PC-9 (cell line): ENCODE measurements at regions not wholly inside any gene's neighbourhood (a gene's known extent, or its start where the extent isn't known, plus 50 kb on each side); places are given as distances from the start of the nearest gene placed in this dataset.

Source experiments
- BruUV-seq: library from RNA; stranded (reverse); fragments of 400-500 nt; replicated peaks from 2 replicates; lab custom pipeline; 2021; lab: Mats Ljungman, UMichigan
- CTCF ChIA-PET: fragments of 300-600 bp; sonication (Branson Sonifier 250); formaldehyde crosslinking; loops from one replicate; lab custom pipeline; 2022; ENCODE audit warnings: antibody characterized with exemption; lab: Charles Lee
- POLR2A ChIA-PET: fragments of 300-600 bp; sonication (Branson Sonifier 250); formaldehyde crosslinking; loops from one replicate; lab custom pipeline; 2022; ENCODE audit warnings: antibody characterized with exemption; ENCODE audit not compliant: unreplicated experiment; lab: Charles Lee
- DNase-seq, 2 experiments: peaks; one replicate each; pipeline versions ENCODE4 v3.0.0 to v3.0.0-alpha.2; 2015 to 2022; ENCODE audit warnings: mixed read lengths in 1 of 2
- H2AFZ ChIP-seq: fragments of 200-600 bp; sonication (generic); 2 replicates; pipeline ENCODE4 v1.8.1; 2017; ENCODE audit warnings: antibody characterized with exemption
- H3F3A ChIP-seq: fragments of 200-600 bp; sonication (generic); 2 replicates; pipeline ENCODE4 v1.8.1; 2017; ENCODE audit warnings: antibody characterized with exemption, mild to moderate bottlenecking, low read depth; ENCODE audit not compliant: insufficient read depth
- H3K27ac ChIP-seq: fragments of 200-600 bp; sonication (generic); 2 replicates; pipeline ENCODE4 v1.6.1; 2016; ENCODE audit warnings: mixed run types
- H3K27me3 ChIP-seq: fragments of 200-600 bp; sonication (generic); 2 replicates; pipeline ENCODE4 v1.6.1; 2016; ENCODE audit warnings: low read depth, mixed run types; ENCODE audit not compliant: insufficient read depth
- H3K36me3 ChIP-seq: fragments of 200-600 bp; sonication (generic); 2 replicates; pipeline ENCODE4 v1.6.1; 2016; ENCODE audit warnings: low read depth, mixed run types
- H3K4me1 ChIP-seq: fragments of 200-600 bp; sonication (generic); replicated peaks from 2 replicates; pipeline ENCODE4 v1.6.1; 2016; ENCODE audit warnings: mixed run types; ENCODE audit not compliant: insufficient read depth
- H3K4me2 ChIP-seq: fragments of 200-600 bp; sonication (generic); 2 replicates; pipeline ENCODE4 v1.6.1; 2017; ENCODE audit warnings: mixed run types
- H3K4me3 ChIP-seq: fragments of 200-600 bp; sonication (generic); 2 replicates; pipeline ENCODE4 v1.6.1; 2016; ENCODE audit warnings: mixed run types
- H3K79me2 ChIP-seq: fragments of 200-600 bp; sonication (generic); 2 replicates; pipeline ENCODE4 v1.6.1; 2017; ENCODE audit warnings: low read depth, mixed run types
- H3K9me2 ChIP-seq: fragments of 200-600 bp; sonication (generic); 2 replicates; pipeline ENCODE4 v1.8.1; 2017; ENCODE audit warnings: mild to moderate bottlenecking; ENCODE audit not compliant: insufficient read depth
- H3K9me3 ChIP-seq: fragments of 200-600 bp; sonication (generic); 2 replicates; pipeline ENCODE4 v1.8.1; 2016; ENCODE audit warnings: low read depth; ENCODE audit not compliant: insufficient read depth
- H4K20me1 ChIP-seq: fragments of 200-600 bp; sonication (generic); 2 replicates; pipeline ENCODE4 v1.8.1; 2017; ENCODE audit not compliant: insufficient read depth
- CTCF ChIP-seq: fragments of 200-600 bp; sonication (generic); conservative IDR thresholded peaks from 2 replicates; pipeline ENCODE4 v1.6.1; 2017; ENCODE audit warnings: mixed run types, antibody characterized with exemption, mild to moderate bottlenecking, moderate library complexity
- EZH2 ChIP-seq: fragments of 200-600 bp; sonication (generic); IDR thresholded peaks from 2 replicates; pipeline ENCODE4 v1.8.0; 2017; ENCODE audit warnings: antibody characterized with exemption, low read depth
- intact Hi-C: fragments of 100-400 bp; cut with micrococcal nuclease; formaldehyde crosslinking; loops from one replicate; pipeline ENCODE4 v1.10.0; 2022; ENCODE audit not compliant: unreplicated experiment

GRCh38 chr21:43352154-43352537 is 74.8 kb downstream of the SIK1 start:
- no TSS peak for BruUV-seq
- H3K27me3 ChIP-seq: no peaks in the 10 kb centered on the region
- no peaks in the 10 kb centered on the region for H3K4me1 ChIP-seq
- TF ChIP-seq EZH2: no peak
- no peak for TF ChIP-seq CTCF
- no peak overlapping the region for H3K4me3 ChIP-seq
- H3K36me3 ChIP-seq: no peaks in the 10 kb centered on the region
- DNase-seq: no peak
- no peak overlapping the region for H2AFZ ChIP-seq
- ChIA-PET CTCF (no interaction called here), POLR2A (no interaction called here)
- no peaks in the 10 kb centered on the region for H3K9me3 ChIP-seq
- no peaks in the 10 kb centered on the region for H4K20me1 ChIP-seq
- H3F3A ChIP-seq: no peaks in the 10 kb centered on the region
- H3K9me2 ChIP-seq: no peaks in the 10 kb centered on the region
- H3K27ac ChIP-seq: no peak overlapping the region
- H3K79me2 ChIP-seq: no peaks in the 10 kb centered on the region
- no peak overlapping the region for H3K4me2 ChIP-seq
- intact Hi-C loops: no loop called here

GRCh38 chr21:43351501-43352153 is 75.3 kb downstream of the SIK1 start:
- Histone ChIP-seq H3K4me3 (no peak overlapping the region), H3K27me3 (no peaks in the 10 kb centered on the region), H3K9me3 (no peaks in the 10 kb centered on the region), H2AFZ (no peak overlapping the region), H3K9me2 (no peaks in the 10 kb centered on the region), H3K36me3 (no peaks in the 10 kb centered on the region), H3F3A (no peaks in the 10 kb centered on the region), H3K4me1 (no peaks in the 10 kb centered on the region), H3K27ac (no peak overlapping the region), H4K20me1 (no peaks in the 10 kb centered on the region), H3K4me2 (no peak overlapping the region), H3K79me2 (no peaks in the 10 kb centered on the region)
- intact Hi-C loops: no loop called here
- TF ChIP-seq EZH2 (no peak), CTCF (no peak)
- POLR2A ChIA-PET: no interaction called here
- CTCF ChIA-PET: no interaction called here
- DNase-seq: no peak
- BruUV-seq: no TSS peak

- Histone ChIP-seq H3K9me2 (no peaks in the 10 kb centered on the region), H3K4me1 (no peaks in the 10 kb centered on the region), H3K79me2 (no peaks in the 10 kb centered on the region), H3K4me3 (no peak overlapping the region), H3F3A (no peaks in the 10 kb centered on the region), H3K4me2 (no peak overlapping the region), H3K36me3 (no peaks in the 10 kb centered on the region), H3K9me3 (no peaks in the 10 kb centered on the region), H4K20me1 (no peaks in the 10 kb centered on the region), H3K27ac (no peak overlapping the region), H2AFZ (no peak overlapping the region), H3K27me3 (no peaks in the 10 kb centered on the region)
- ChIA-PET CTCF (no interaction called here), POLR2A (no interaction called here)
- BruUV-seq: no TSS peak
- DNase-seq: no peak
- intact Hi-C loops: no loop called here
- no peak for TF ChIP-seq CTCF
These were observed 77.3 kb downstream of the SIK1 start for GRCh38 chr21:43349644-43350043.
